GM12878 (cell line): ENCODE measurements at regions not wholly inside any gene's neighbourhood (a gene's known extent, or its start where the extent isn't known, plus 50 kb on each side); places are given as distances from the start of the nearest gene placed in this dataset.

Experiments
- ATAC-seq: fragments of 200-7000 bp; cut with Tn5 transposase; 3 replicates; pipeline ENCODE4 v1.9.1; 2020; ENCODE audit warnings: mild to moderate bottlenecking, moderate library complexity
- BruUV-seq: library from RNA; stranded (reverse); fragments of 400-500 nt; replicated peaks from 2 replicates; lab custom pipeline; 2021; lab: Mats Ljungman, UMichigan
- CTCF ChIA-PET: fragments of 300-600 bp; sonication (Branson Sonifier 250); formaldehyde crosslinking; extraction: SDS; loops from one replicate; lab custom pipeline; 2021; ENCODE audit warnings: inconsistent platforms; lab: Yijun Ruan, JAX
- POLR2A ChIA-PET: fragments of 350-600 bp; formaldehyde crosslinking; extraction: SDS; loops from one replicate; lab custom pipeline; 2021; ENCODE audit warnings: inconsistent platforms; lab: Charles Lee
- RAD21 ChIA-PET: fragments of 300-600 bp; sonication (Branson Sonifier 250); formaldehyde crosslinking; loops from one replicate; lab custom pipeline; 2023; ENCODE audit warnings: antibody characterized with exemption; ENCODE audit not compliant: unreplicated experiment; lab: Charles Lee
- SMC1A ChIA-PET: fragments of 300-600 bp; sonication (Branson Sonifier 250); formaldehyde crosslinking; loops from one replicate; lab custom pipeline; 2023; ENCODE audit not compliant: unreplicated experiment, uncharacterized antibody; lab: Charles Lee
- DNase-seq: peaks from one replicate; pipeline ENCODE4 v3.0.0-alpha.2; 2011; ENCODE audit warnings: low read depth, low spot score
- FAIRE-seq: peaks from 3 replicates; lab custom pipeline; 2011; peaks lifted over from hg19 to GRCh38; lab: Jason Lieb, UNC
- H2AFZ ChIP-seq: 2 replicates; pipeline ENCODE4 v1.6.0; 2011; ENCODE audit warnings: low read depth, low read length, control low read depth; ENCODE audit not compliant: control insufficient read depth
- H3K27ac ChIP-seq: 2 replicates; pipeline ENCODE4 v1.5.1; 2011; ENCODE audit warnings: control low read depth; ENCODE audit not compliant: control insufficient read depth, insufficient read depth
- H3K27me3 ChIP-seq, 2 experiments: replicated peaks in 1 of 2; 2 replicates each; pipeline versions ENCODE4 v1.6.0 to v1.6.1; 2011; ENCODE audit warnings: low read length in 1 of 2; ENCODE audit not compliant: control insufficient read depth in 2 of 2, insufficient read depth in 2 of 2
- H3K36me3 ChIP-seq, 2 experiments: 2 replicates each; pipeline ENCODE4 v1.5.1; 2011; ENCODE audit warnings: low read length in 1 of 2; ENCODE audit not compliant: control insufficient read depth in 2 of 2, insufficient read depth in 2 of 2
- H3K4me1 ChIP-seq: 2 replicates; pipeline ENCODE4 v1.6.1; 2011; ENCODE audit warnings: mild to moderate bottlenecking, low read length, moderate library complexity, mixed read lengths; ENCODE audit not compliant: control insufficient read depth, insufficient read depth
- H3K4me2 ChIP-seq: 2 replicates; pipeline ENCODE4 v1.6.0; 2011; ENCODE audit warnings: control low read depth; ENCODE audit not compliant: control insufficient read depth, insufficient read depth
- H3K4me3 ChIP-seq: fragments of 200-600 bp; sonication (generic); 2 replicates; pipeline ENCODE4 v1.5.1; 2016
- H3K79me2 ChIP-seq: 2 replicates; pipeline ENCODE4 v1.6.0; 2011; ENCODE audit warnings: low read length; ENCODE audit not compliant: control insufficient read depth, insufficient read depth
- H3K9ac ChIP-seq: 2 replicates; pipeline ENCODE4 v1.8.0; 2011; ENCODE audit warnings: low read length, control low read depth, mixed read lengths; ENCODE audit not compliant: control insufficient read depth, insufficient read depth
- H3K9me3 ChIP-seq: replicated peaks from 3 replicates; pipeline ENCODE4 v1.5.1; 2011; ENCODE audit warnings: mild to moderate bottlenecking, low read length; ENCODE audit not compliant: control insufficient read depth, insufficient read depth
- H4K20me1 ChIP-seq: 2 replicates; pipeline ENCODE4 v1.6.0; 2011; ENCODE audit not compliant: control insufficient read depth, insufficient read depth
- CHD2 ChIP-seq: IDR thresholded peaks from 2 replicates; pipeline ENCODE4 v1.6.1; 2011; ENCODE audit warnings: low read depth, low read length, improper control_type of control experiment, borderline replicate concordance
- ETV6 ChIP-seq, 2 experiments: fragments of 450-650 bp in 1 of 2; IDR thresholded peaks in 1 of 2; conservative IDR thresholded peaks in 1 of 2; 2 replicates each; pipeline ENCODE4 v1.6.1; 2014; ENCODE audit warnings: antibody characterized with exemption in 1 of 2, borderline replicate concordance in 1 of 2, low read depth in 1 of 2, mild to moderate bottlenecking in 1 of 2, moderate library complexity in 1 of 2
- MEF2B ChIP-seq: fragments of 450-650 bp; IDR thresholded peaks from 2 replicates; pipeline ENCODE4 v1.6.1; 2018; ENCODE audit warnings: mild to moderate bottlenecking, moderate library complexity; ENCODE audit not compliant: partially characterized antibody, poor library complexity, severe bottlenecking
- MYC ChIP-seq: IDR thresholded peaks from 2 replicates; pipeline ENCODE4 v1.6.1; 2011; ENCODE audit warnings: mild to moderate bottlenecking, low read length, moderate library complexity, inconsistent platforms; ENCODE audit not compliant: insufficient read depth, insufficient replicate concordance, insufficient read length, severe bottlenecking
- NR2C1 ChIP-seq: fragments of 450-650 bp; IDR thresholded peaks from 2 replicates; pipeline ENCODE4 v1.6.1; 2017; ENCODE audit warnings: antibody characterized with exemption, mild to moderate bottlenecking, moderate library complexity
- RAD51 ChIP-seq: fragments of 450-650 bp; IDR thresholded peaks from 2 replicates; pipeline ENCODE4 v1.6.1; 2016; ENCODE audit warnings: moderate library complexity, mild to moderate bottlenecking, inconsistent platforms
- ZNF207 ChIP-seq: fragments of 450-650 bp; IDR thresholded peaks from 2 replicates; pipeline ENCODE4 v1.6.1; 2014; ENCODE audit warnings: antibody characterized with exemption, mild to moderate bottlenecking, borderline replicate concordance
- WGBS: methylation state at CpG from one replicate; pipeline ENCODE4 v1.1.6; 2016; ENCODE audit warnings: low lambda C conversion rate; ENCODE audit not compliant: insufficient replicate concordance, insufficient coverage; ENCODE audit errors: missing lambda C conversion rate; 5-methylcytosine and 5-hydroxymethylcytosine counted together
- in situ Hi-C: fragments of 300-500 bp; cut with MboI; formaldehyde crosslinking; loops from 9 replicates; pipeline ENCODE4 v1.14.3; 2018; ENCODE audit warnings: mixed read lengths
- intact Hi-C: fragments of 100-400 bp; cut with micrococcal nuclease; formaldehyde crosslinking; loops from one replicate; pipeline ENCODE4 v1.14.2; 2022; ENCODE audit not compliant: unreplicated experiment
- TF ChIP-seq, protein P1 (sequence below): fragments of 450-650 bp; IDR thresholded peaks from 2 replicates; pipeline ENCODE4 v1.6.1; 2016; ENCODE audit warnings: mild to moderate bottlenecking
- TF ChIP-seq, protein P2 (sequence below): fragments of 450-650 bp; IDR thresholded peaks from 2 replicates; pipeline ENCODE4 v1.6.1; 2017; ENCODE audit warnings: low read depth, mild to moderate bottlenecking, moderate library complexity

DNA sequence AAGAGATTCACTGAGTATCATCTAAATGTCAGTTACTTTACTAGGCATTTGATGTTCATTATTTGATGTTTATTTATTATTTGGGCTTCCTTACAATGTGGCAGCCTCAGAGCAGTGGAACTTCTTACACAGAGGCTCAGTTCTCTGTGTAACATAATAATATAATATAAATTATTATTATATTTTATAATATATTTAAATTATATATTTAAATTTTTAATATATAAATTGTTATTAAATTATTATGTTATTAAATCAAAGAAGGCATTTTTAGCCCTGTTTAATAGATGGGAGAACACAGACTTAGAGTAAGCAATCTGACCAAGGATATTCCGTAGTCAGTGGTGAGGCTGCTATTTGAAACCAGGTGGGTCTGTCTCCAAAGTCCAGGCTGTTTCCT lies 315.3 kb upstream of the SKOR2 start (continued):
- TF ChIP-seq, protein P1, sequence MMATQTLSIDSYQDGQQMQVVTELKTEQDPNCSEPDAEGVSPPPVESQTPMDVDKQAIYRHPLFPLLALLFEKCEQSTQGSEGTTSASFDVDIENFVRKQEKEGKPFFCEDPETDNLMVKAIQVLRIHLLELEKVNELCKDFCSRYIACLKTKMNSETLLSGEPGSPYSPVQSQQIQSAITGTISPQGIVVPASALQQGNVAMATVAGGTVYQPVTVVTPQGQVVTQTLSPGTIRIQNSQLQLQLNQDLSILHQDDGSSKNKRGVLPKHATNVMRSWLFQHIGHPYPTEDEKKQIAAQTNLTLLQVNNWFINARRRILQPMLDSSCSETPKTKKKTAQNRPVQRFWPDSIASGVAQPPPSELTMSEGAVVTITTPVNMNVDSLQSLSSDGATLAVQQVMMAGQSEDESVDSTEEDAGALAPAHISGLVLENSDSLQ, result no peak
- TF ChIP-seq CHD2 (no peak), ZNF207 (no peak), MYC (no peak), MEF2B (no peak), ETV6 (conservative IDR thresholded peaks at IDR 0.05 in 1 of 2, IDR thresholded peaks at IDR 0.05 in 1 of 2; ENCODE audit: borderline replicate concordance in 1 of 2, low read depth in 1 of 2) (no peak), NR2C1 (no peak)

DNA sequence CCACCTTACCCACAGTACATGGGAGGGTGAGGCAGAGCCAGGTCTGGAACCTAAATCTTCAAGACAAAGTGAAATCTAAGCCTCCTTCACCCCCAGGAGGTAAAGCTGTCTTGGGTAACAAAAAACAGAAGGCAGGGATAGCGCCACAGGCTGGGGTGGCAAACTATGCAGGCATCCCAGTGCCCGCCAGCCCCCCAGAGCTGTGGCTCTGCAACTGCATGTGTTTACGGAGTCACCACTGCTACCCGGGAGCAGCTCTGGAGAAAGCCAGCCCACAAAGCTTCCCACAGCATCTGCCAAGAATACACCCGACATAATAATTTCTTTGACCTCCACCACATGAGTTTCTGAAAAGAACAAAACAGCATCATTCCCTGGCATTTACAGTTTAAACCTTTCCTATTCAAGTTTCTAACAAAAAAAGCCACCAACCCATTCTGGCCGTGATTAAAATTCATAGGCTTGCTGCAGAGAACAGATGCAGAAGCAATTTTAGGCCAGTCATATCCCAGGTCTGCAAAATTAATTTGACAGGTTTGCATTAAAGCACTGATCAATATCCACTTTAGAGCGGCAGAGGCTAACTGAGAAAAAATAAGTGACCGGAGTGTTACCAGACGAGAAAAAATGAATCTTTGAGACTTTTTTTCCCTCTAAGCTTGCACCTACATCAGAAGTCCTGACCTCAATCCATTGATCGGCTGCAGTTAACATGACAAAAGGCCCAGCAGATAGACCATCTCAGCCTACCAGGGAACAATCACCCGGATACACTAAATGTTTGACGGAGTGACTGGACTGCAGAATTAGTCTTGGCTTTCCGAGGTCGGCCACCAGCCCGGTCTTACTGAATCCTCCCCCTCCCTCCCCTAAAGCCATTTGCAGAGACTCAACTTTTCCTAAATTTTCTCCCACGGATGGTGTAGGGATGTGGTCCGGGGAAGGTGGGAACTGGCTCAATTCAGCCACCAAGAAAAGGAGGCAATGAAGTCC lies 309.6 kb upstream of the SKOR2 start:
- Histone ChIP-seq H3K9me3 (no peaks in the 10 kb centered on the region), H3K27me3 (peaks cover 0 to 8% of the 10 kb centered on the region in 2 experiments; a peak in 3 of 4 replicates), H3K27ac (no peak overlapping the region), H4K20me1 (no peaks in the 10 kb centered on the region), H2AFZ (no peak overlapping the region), H3K4me1 (no peaks in the 10 kb centered on the region), H3K9ac (no peak overlapping the region), H3K4me3 (no peak overlapping the region), H3K4me2 (no peak overlapping the region), H3K36me3 (no peaks in the 10 kb centered on the region), H3K79me2 (no peaks in the 10 kb centered on the region)
- intact Hi-C loops (no loop called here), in situ Hi-C loops (no loop called here)
- TF ChIP-seq MEF2B (no peak), RAD51 (no peak)
- TF ChIP-seq, protein P2, sequence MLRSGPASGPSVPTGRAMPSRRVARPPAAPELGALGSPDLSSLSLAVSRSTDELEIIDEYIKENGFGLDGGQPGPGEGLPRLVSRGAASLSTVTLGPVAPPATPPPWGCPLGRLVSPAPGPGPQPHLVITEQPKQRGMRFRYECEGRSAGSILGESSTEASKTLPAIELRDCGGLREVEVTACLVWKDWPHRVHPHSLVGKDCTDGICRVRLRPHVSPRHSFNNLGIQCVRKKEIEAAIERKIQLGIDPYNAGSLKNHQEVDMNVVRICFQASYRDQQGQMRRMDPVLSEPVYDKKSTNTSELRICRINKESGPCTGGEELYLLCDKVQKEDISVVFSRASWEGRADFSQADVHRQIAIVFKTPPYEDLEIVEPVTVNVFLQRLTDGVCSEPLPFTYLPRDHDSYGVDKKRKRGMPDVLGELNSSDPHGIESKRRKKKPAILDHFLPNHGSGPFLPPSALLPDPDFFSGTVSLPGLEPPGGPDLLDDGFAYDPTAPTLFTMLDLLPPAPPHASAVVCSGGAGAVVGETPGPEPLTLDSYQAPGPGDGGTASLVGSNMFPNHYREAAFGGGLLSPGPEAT, result no peak
- ChIA-PET RAD21 (no interaction called here), SMC1A (no interaction called here), CTCF (interaction anchor here (0.6 kb wide), 1 partner anchor 15 kb away, joined by 3 read pairs; no protein-coding TSS in a partner anchor), POLR2A (no interaction called here)
- FAIRE-seq, result no peak
- no peak for DNase-seq
- 52% methylated on average over 17 of the region's 17 CpGs for WGBS
- no peak for ATAC-seq
- BruUV-seq, result no TSS peak
